Parathyroid adenoma (tissue), 2 donors: ENCODE measurements at regions not wholly inside any gene's neighbourhood (a gene's known extent, or its start where the extent isn't known, plus 50 kb on each side); places are given as distances from the start of the nearest gene placed in this dataset.

Experiments used
- H2AFZ ChIP-seq: fragments of 300-600 bp; sonication (generic); one replicate; pipeline ENCODE4 v1.7.0; 2017; ENCODE audit warnings: antibody characterized with exemption, mild to moderate bottlenecking
- H3K27ac ChIP-seq: fragments of 300-600 bp; sonication (generic); one replicate; pipeline ENCODE4 v1.7.0; 2017
- H3K27me3 ChIP-seq: fragments of 300-600 bp; sonication (generic); one replicate; pipeline ENCODE4 v1.7.0; 2017; ENCODE audit warnings: low read length; ENCODE audit not compliant: control insufficient read depth, insufficient read depth
- H3K36me3 ChIP-seq: fragments of 300-600 bp; sonication (generic); one replicate; pipeline ENCODE4 v1.7.0; 2017; ENCODE audit warnings: low read length; ENCODE audit not compliant: control insufficient read depth, insufficient read depth
- H3K4me1 ChIP-seq: fragments of 300-600 bp; sonication (generic); one replicate; pipeline ENCODE4 v1.7.0; 2017; ENCODE audit warnings: control low read depth
- H3K4me2 ChIP-seq: fragments of 300-600 bp; sonication (generic); one replicate; pipeline ENCODE4 v1.7.0; 2017; ENCODE audit warnings: low read length
- H3K4me3 ChIP-seq: fragments of 300-600 bp; sonication (generic); one replicate; pipeline ENCODE4 v1.7.0; 2017; ENCODE audit warnings: low read depth, low read length
- H3K79me2 ChIP-seq: fragments of 300-600 bp; sonication (generic); one replicate; pipeline ENCODE4 v1.7.0; 2017; ENCODE audit warnings: control low read depth
- H3K9ac ChIP-seq: fragments of 300-600 bp; sonication (generic); one replicate; pipeline ENCODE4 v1.7.0; 2017; ENCODE audit warnings: mild to moderate bottlenecking
- H3K9me3 ChIP-seq: fragments of 300-600 bp; sonication (generic); one replicate; pipeline ENCODE4 v1.7.0; 2017; ENCODE audit warnings: low read length; ENCODE audit not compliant: control insufficient read depth
- TF ChIP-seq, protein P1 (sequence below): fragments of 300-600 bp; sonication (generic); IDR thresholded peaks from one replicate; pipeline ENCODE4 v1.7.0; 2017; ENCODE audit warnings: antibody characterized with exemption, mild to moderate bottlenecking
- donor health status: primary hyperparathyroidism.

DNA sequence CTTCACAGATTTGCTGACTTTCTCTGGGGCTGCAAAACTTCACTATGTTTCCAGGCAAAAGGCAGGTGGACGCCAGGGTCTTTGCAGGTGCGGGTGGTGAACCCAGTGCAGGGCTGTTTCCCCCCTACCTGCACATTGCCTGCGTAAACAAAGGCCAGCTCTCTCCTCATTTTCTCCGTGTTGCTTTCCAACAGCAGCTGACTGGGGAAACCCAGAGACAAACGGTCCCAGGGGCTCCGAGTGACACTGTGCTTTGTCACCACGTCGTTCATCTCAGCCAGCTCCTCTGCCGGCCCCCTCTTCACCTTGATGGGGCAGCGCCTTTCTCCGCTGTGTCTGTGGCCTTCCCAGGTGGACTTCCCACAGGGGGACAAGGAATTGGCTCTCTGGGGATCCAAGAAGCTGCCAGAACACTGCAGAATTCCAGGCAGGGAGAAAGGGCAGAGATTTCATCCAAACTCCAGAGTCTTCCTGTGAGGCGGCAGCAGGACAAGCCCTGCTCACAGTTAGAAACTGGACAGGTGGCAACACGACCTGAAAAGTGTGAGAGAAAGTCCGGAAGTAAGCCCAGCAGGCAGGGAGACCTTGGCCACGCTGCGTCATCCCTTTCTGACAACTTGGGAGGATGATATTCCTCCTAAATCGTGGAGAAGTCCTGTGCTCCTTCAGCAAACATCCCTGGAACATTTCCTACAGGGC lies 1493.7 kb downstream of the TBC1D22A start:
- H2AFZ ChIP-seq = no peak overlapping the region
- no peaks in the 10 kb centered on the region for H3K27me3 ChIP-seq
- no peaks in the 10 kb centered on the region for H3K79me2 ChIP-seq
- TF ChIP-seq, protein P1, sequence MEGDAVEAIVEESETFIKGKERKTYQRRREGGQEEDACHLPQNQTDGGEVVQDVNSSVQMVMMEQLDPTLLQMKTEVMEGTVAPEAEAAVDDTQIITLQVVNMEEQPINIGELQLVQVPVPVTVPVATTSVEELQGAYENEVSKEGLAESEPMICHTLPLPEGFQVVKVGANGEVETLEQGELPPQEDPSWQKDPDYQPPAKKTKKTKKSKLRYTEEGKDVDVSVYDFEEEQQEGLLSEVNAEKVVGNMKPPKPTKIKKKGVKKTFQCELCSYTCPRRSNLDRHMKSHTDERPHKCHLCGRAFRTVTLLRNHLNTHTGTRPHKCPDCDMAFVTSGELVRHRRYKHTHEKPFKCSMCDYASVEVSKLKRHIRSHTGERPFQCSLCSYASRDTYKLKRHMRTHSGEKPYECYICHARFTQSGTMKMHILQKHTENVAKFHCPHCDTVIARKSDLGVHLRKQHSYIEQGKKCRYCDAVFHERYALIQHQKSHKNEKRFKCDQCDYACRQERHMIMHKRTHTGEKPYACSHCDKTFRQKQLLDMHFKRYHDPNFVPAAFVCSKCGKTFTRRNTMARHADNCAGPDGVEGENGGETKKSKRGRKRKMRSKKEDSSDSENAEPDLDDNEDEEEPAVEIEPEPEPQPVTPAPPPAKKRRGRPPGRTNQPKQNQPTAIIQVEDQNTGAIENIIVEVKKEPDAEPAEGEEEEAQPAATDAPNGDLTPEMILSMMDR = no peak
- H3K4me1 ChIP-seq = no peaks in the 10 kb centered on the region
- no peak overlapping the region for H3K27ac ChIP-seq
- H3K9ac ChIP-seq = no peak overlapping the region
- no peak overlapping the region for H3K4me2 ChIP-seq
- no peak overlapping the region for H3K4me3 ChIP-seq
- H3K9me3 ChIP-seq = no peaks in the 10 kb centered on the region
- no peaks in the 10 kb centered on the region for H3K36me3 ChIP-seq

DNA sequence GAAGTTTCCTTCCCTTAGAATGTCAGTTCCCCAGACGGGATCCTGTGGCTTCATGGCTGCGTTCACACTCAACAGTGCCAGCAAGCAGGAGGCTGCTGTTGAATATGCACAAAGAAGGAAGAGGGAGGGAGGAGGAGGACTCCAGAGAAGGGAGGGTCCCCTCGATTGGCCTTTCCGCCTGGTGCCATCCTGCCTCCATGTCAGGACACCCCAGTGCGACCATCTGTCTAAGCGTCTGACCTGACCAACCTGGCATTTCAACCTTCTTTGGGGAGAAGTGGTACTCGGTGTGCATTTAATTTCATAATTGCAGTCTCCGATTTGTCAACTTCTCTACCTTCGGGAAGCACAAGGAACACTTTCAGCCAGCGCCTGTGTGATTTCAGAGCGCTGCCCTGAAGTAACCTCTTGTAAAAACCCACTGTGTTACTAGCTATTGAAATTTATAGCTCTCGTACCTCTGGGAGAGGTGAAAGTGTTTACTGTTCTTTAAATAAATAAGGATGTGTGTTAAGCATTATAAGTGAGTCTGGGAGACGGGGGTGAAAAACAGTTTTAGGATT lies 1491.9 kb downstream of the TBC1D22A start:
- H3K27me3 ChIP-seq = no peaks in the 10 kb centered on the region
- no peak overlapping the region for H3K4me3 ChIP-seq
- no peak overlapping the region for H3K9ac ChIP-seq

DNA sequence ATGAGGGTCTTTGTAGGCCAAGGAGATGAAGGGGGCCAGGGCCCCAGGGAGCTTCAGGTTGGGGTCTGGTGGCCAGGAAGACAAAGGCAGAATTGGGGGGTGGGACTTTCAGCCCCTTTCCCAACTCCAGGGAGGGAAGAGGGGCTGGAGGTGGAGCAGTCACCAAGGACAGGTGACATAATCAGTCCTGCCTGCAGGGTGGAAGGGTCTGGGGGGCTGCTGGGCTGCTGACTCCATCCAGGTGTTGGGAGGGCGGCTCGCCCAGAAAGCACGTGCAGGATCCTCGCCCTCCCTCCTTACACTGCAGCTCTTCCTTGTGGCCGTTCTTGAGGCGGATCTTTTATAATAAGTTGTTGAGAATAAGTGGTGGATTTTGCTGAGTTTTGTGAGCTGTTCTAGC lies 1491.1 kb downstream of the TBC1D22A start:
- H3K27ac ChIP-seq = no peak overlapping the region
- H3K27me3 ChIP-seq = no peaks in the 10 kb centered on the region
- H3K36me3 ChIP-seq = no peaks in the 10 kb centered on the region
- H3K9me3 ChIP-seq = no peaks in the 10 kb centered on the region
- H3K9ac ChIP-seq = no peak overlapping the region
- TF ChIP-seq, protein P1 = no peak
- no peak overlapping the region for H3K4me2 ChIP-seq
- no peaks in the 10 kb centered on the region for H3K79me2 ChIP-seq
- no peak overlapping the region for H2AFZ ChIP-seq
- no peak overlapping the region for H3K4me3 ChIP-seq
- H3K4me1 ChIP-seq = no peaks in the 10 kb centered on the region

More for the DNA sequence above, 1491.9 kb downstream of the TBC1D22A start:
- H3K4me2 ChIP-seq = no peak overlapping the region
- TF ChIP-seq, protein P1 = no peak
- no peak overlapping the region for H2AFZ ChIP-seq
- H3K79me2 ChIP-seq = no peaks in the 10 kb centered on the region
- H3K4me1 ChIP-seq = no peaks in the 10 kb centered on the region
- no peak overlapping the region for H3K27ac ChIP-seq
- H3K9me3 ChIP-seq = no peaks in the 10 kb centered on the region
- no peaks in the 10 kb centered on the region for H3K36me3 ChIP-seq

DNA sequence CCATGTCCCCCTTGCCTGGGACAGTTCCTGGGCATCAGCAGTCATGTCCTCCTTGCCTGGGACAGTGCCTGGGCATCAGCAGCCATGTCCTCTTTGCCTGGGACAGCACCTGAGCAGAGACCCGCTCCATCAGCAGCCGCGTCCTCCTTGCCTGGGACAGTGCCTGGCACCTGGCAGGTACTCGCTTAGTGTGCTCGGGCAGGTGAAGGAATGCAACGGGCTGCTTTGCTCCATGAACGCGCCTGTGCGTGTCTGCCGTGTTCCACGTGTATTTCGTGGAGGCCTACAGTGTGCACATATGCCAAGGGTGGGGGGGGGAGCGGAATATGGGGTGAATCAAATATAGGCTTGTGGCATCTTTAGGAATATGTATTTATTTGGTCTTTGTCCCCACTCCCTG lies 1490.7 kb downstream of the TBC1D22A start:
- TF ChIP-seq, protein P1 = no peak
- no peak overlapping the region for H3K9ac ChIP-seq
- H3K4me3 ChIP-seq = no peak overlapping the region
- H3K4me1 ChIP-seq = no peaks in the 10 kb centered on the region
- H3K4me2 ChIP-seq = no peak overlapping the region
- H3K36me3 ChIP-seq = no peaks in the 10 kb centered on the region
- H3K27ac ChIP-seq = no peak overlapping the region
- no peaks in the 10 kb centered on the region for H3K9me3 ChIP-seq
- H3K79me2 ChIP-seq = no peaks in the 10 kb centered on the region
- no peak overlapping the region for H2AFZ ChIP-seq
- H3K27me3 ChIP-seq = no peaks in the 10 kb centered on the region

DNA sequence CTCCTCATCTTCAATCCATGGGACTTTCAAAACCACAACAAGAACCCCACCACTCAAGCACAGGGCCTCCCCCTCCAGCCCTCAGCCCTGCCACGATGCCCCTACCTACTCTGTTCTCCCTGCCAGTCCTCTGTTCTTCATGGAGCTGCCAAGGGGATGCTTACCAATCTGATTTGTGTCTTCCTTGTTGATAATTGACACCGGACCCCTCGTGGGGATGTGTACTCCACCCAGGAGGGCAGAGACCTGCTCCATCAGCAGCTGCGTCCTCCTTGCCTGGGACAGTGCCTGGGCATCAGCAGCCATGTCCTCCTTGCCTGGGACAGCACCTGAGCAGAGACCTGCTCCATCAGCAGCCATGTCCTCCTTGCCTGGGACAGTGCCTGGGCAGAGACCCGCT lies 1489.2 kb downstream of the TBC1D22A start:
- H3K4me2 ChIP-seq = no peak overlapping the region
- no peaks in the 10 kb centered on the region for H3K79me2 ChIP-seq
- H3K4me3 ChIP-seq = no peak overlapping the region
- no peak overlapping the region for H2AFZ ChIP-seq
- H3K27me3 ChIP-seq = no peaks in the 10 kb centered on the region
- no peaks in the 10 kb centered on the region for H3K9me3 ChIP-seq
- no peaks in the 10 kb centered on the region for H3K4me1 ChIP-seq
- H3K36me3 ChIP-seq = no peaks in the 10 kb centered on the region
- no peak overlapping the region for H3K27ac ChIP-seq
- TF ChIP-seq, protein P1 = no peak
- no peak overlapping the region for H3K9ac ChIP-seq
